CD4-positive, alpha-beta T cell treated with Interleukin-4 for 4 hours (primary cell): ENCODE measurements at regions not wholly inside any gene's neighbourhood (a gene's known extent, or its start where the extent isn't known, plus 50 kb on each side); places are given as distances from the start of the nearest gene placed in this dataset.

Experiments
- DNase-seq: peaks from one replicate; pipeline ENCODE4 v3.0.0-alpha.2; 2020

- no peak for DNase-seq
Observed at GRCh38 chr1:30607723-30608122, 115.7 kb downstream of the MATN1 start.

- no peak for DNase-seq
Observed at GRCh38 chr1:30606166-30606565, 117.2 kb downstream of the MATN1 start.

GRCh38 chr1:30605441-30605920 is 117.9 kb downstream of the MATN1 start:
- DNase-seq = no peak

- no peak for DNase-seq
Observed at GRCh38 chr1:30604801-30605440, 118.5 kb downstream of the MATN1 start.

- DNase-seq = no peak
Observed at GRCh38 chr1:30603081-30603858, 120.1 kb downstream of the MATN1 start.

GRCh38 chr1:30601316-30602085 is 121.9 kb downstream of the MATN1 start:
- no peak for DNase-seq

- DNase-seq = no peak
Observed at GRCh38 chr1:30600706-30601105, 122.7 kb downstream of the MATN1 start.

- no peak for DNase-seq
Observed at GRCh38 chr1:30600258-30600657, 123.1 kb downstream of the MATN1 start.

GRCh38 chr1:30599721-30600120 is 123.7 kb downstream of the MATN1 start:
- no peak for DNase-seq

GRCh38 chr1:30598571-30599114 is 124.7 kb downstream of the MATN1 start:
- DNase-seq = no peak

GRCh38 chr1:30597711-30598110 is 125.7 kb downstream of the MATN1 start:
- DNase-seq = no peak

GRCh38 chr1:30596891-30597290 is 126.5 kb downstream of the MATN1 start:
- no peak for DNase-seq

- no peak for DNase-seq
Observed at GRCh38 chr1:30596470-30596869, 126.9 kb downstream of the MATN1 start.

- no peak for DNase-seq
Observed at GRCh38 chr1:30589083-30589482, 134.3 kb downstream of the MATN1 start.

GRCh38 chr1:30588311-30589073 is 134.9 kb downstream of the MATN1 start:
- no peak for DNase-seq

GRCh38 chr1:30586671-30587070 is 136.7 kb downstream of the MATN1 start:
- no peak for DNase-seq

- DNase-seq = no peak
Observed at GRCh38 chr1:30579580-30579979, 143.8 kb downstream of the MATN1 start.

- DNase-seq = no peak
Observed at GRCh38 chr1:30575066-30575465, 148.3 kb downstream of the MATN1 start.

- no peak for DNase-seq
Observed at GRCh38 chr1:30572192-30572591, 151.2 kb downstream of the MATN1 start.

GRCh38 chr1:30571380-30571779 is 152.0 kb downstream of the MATN1 start:
- no peak for DNase-seq

GRCh38 chr1:30569384-30569783 is 154.0 kb downstream of the MATN1 start:
- no peak for DNase-seq

GRCh38 chr1:30562559-30562958 is 160.8 kb downstream of the MATN1 start:
- DNase-seq = no peak

GRCh38 chr1:30551603-30552002 is 171.8 kb downstream of the MATN1 start:
- DNase-seq = no peak
